ENCODE measurements at regions not wholly inside any gene's neighbourhood (a gene's known extent, or its start where the extent isn't known, plus 50 kb on each side); places are given as distances from the start of the nearest gene placed in this dataset.
A peak's percentile ranks its signal among the peaks of the same experiment; 100 is the strongest.

GRCh38 chr12:30820406-30820946 lies 65.7 kb upstream of the CAPRIN2 start:
- 44% methylated on average over 2 of the region's 2 CpGs for WGBS (ENCODE audit: low lambda C conversion rate, missing lambda C conversion rate)

DNA sequence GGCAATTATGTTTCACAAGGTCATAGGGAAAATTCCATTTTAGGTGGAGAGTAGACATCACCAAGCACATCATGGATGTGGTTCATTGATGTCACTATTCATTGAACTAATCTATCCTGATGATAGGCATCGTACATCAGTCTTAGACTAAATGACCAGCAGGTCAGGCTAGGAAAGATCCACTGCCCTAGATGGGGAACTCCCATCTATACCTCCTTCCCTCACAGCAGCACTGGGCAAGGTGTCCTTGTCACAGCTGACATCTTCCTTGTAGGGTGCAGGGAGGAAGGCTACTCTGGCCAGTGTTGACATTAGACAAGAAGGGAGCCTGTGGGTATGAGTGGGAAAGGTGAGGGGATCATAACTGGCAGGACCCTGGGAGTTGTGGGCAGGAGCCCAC lies 63.8 kb upstream of the CAPRIN2 start:
- H3K4me1 ChIP-seq (ENCODE audit: insufficient read depth) = peaks cover 22% of the 10 kb centered on the region
- H3K4me2 ChIP-seq = no peak overlapping the region
- no peaks in the 10 kb centered on the region for H4K20me1 ChIP-seq (ENCODE audit: insufficient read depth, poor library complexity, severe bottlenecking)
- no peak overlapping the region for H3K27ac ChIP-seq
- H3K9me2 ChIP-seq (replicated peaks; ENCODE audit: insufficient read depth) = no peaks in the 10 kb centered on the region
- H3K36me3 ChIP-seq (replicated peaks; ENCODE audit: insufficient read depth, low read depth) = no peaks in the 10 kb centered on the region
- no peak overlapping the region for H2AFZ ChIP-seq
- TF ChIP-seq EZH2 (IDR thresholded peaks at IDR 0.05; ENCODE audit: borderline replicate concordance) (no peak), EZH2phosphoT487 (IDR thresholded peaks at IDR 0.05; ENCODE audit: low read depth, severe bottlenecking, unreplicated experiment) (no peak), CTCF (IDR thresholded peaks at IDR 0.05; ENCODE audit: poor library complexity) (no peak)
- H3K9me3 ChIP-seq (ENCODE audit: low read depth) = no peaks in the 10 kb centered on the region
- WGBS (ENCODE audit: low lambda C conversion rate, missing lambda C conversion rate) = 91% methylated on average over 1 of the region's 1 CpG
- H3K4me3 ChIP-seq = no peak overlapping the region
- no peaks in the 10 kb centered on the region for H3K79me2 ChIP-seq
- H3K27me3 ChIP-seq = no peaks in the 10 kb centered on the region
- no peak for DNase-seq (ENCODE audit: low spot score)

More at GRCh38 chr12:30820406-30820946, 65.7 kb upstream of the CAPRIN2 start:
- H2AFZ ChIP-seq = peak overlapping the region; percentile 5
- peak overlapping the region; percentile 91 for H3K4me2 ChIP-seq
- no peak overlapping the region for H3K4me3 ChIP-seq
- no peaks in the 10 kb centered on the region for H3K36me3 ChIP-seq (replicated peaks; ENCODE audit: insufficient read depth, low read depth)
- no peaks in the 10 kb centered on the region for H3K9me3 ChIP-seq (ENCODE audit: low read depth)
- H3K27me3 ChIP-seq = no peaks in the 10 kb centered on the region
- no peak for TF ChIP-seq EZH2 (IDR thresholded peaks at IDR 0.05; ENCODE audit: borderline replicate concordance)
- no peak for TF ChIP-seq EZH2phosphoT487 (IDR thresholded peaks at IDR 0.05; ENCODE audit: low read depth, severe bottlenecking, unreplicated experiment)
- TF ChIP-seq CTCF (IDR thresholded peaks at IDR 0.05; ENCODE audit: poor library complexity) = no peak
- H4K20me1 ChIP-seq (ENCODE audit: insufficient read depth, poor library complexity, severe bottlenecking) = no peaks in the 10 kb centered on the region
- peaks cover 22% of the 10 kb centered on the region for H3K4me1 ChIP-seq (ENCODE audit: insufficient read depth)
- no peaks in the 10 kb centered on the region for H3K9me2 ChIP-seq (replicated peaks; ENCODE audit: insufficient read depth)
- DNase-seq (ENCODE audit: low spot score) = no peak
- no peaks in the 10 kb centered on the region for H3K79me2 ChIP-seq
- no peak overlapping the region for H3K27ac ChIP-seq

GRCh38 chr12:30816742-30817465 lies 62.2 kb upstream of the CAPRIN2 start:
- Histone ChIP-seq H3K79me2 (no peaks in the 10 kb centered on the region), H2AFZ (no peak overlapping the region), H3K9me2 (replicated peaks; ENCODE audit: insufficient read depth) (no peaks in the 10 kb centered on the region), H3K36me3 (replicated peaks; ENCODE audit: insufficient read depth, low read depth) (no peaks in the 10 kb centered on the region), H3K27ac (no peak overlapping the region), H3K4me1 (ENCODE audit: insufficient read depth) (peaks cover 8% of the 10 kb centered on the region), H3K9me3 (ENCODE audit: low read depth) (no peaks in the 10 kb centered on the region), H3K4me2 (no peak overlapping the region), H3K27me3 (no peaks in the 10 kb centered on the region), H3K4me3 (no peak overlapping the region), H4K20me1 (ENCODE audit: insufficient read depth, poor library complexity, severe bottlenecking) (no peaks in the 10 kb centered on the region)
- no peak for DNase-seq (ENCODE audit: low spot score)
- 89% methylated on average over 6 of the region's 6 CpGs for WGBS (ENCODE audit: low lambda C conversion rate, missing lambda C conversion rate)
- TF ChIP-seq CTCF (IDR thresholded peaks at IDR 0.05; ENCODE audit: poor library complexity) (no peak), EZH2phosphoT487 (IDR thresholded peaks at IDR 0.05; ENCODE audit: low read depth, severe bottlenecking, unreplicated experiment) (no peak), EZH2 (IDR thresholded peaks at IDR 0.05; ENCODE audit: borderline replicate concordance) (no peak)

All from hepatocyte (in vitro differentiated cells).